Kidney (tissue), 13 donors: ENCODE measurements at regions not wholly inside any gene's neighbourhood (a gene's known extent, or its start where the extent isn't known, plus 50 kb on each side); places are given as distances from the start of the nearest gene placed in this dataset.
A peak's percentile ranks its signal among the peaks of the same experiment; 100 is the strongest.

Experiments
- DNase-seq, 5 donors: peaks; one replicate each; pipeline ENCODE4 v3.0.0-alpha.2; 2013 to 2020
- FAIRE-seq: peaks from 2 replicates; lab custom pipeline; 2012; peaks lifted over from hg19 to GRCh38; lab: Jason Lieb, UNC
- H3K27ac ChIP-seq, 2 donors: one replicate each; pipeline ENCODE4 v1.7.0; 2013; ENCODE audit warnings: low read depth in 2 of 2, low read length in 2 of 2, inconsistent platforms in 1 of 2
- H3K27me3 ChIP-seq: one replicate; pipeline ENCODE4 v1.7.1; 2013; ENCODE audit warnings: low read length, inconsistent platforms; ENCODE audit not compliant: control insufficient read depth, insufficient read depth
- H3K36me3 ChIP-seq, 3 donors: one replicate each; pipeline versions ENCODE4 v1.7.0 to v1.7.1; 2013; ENCODE audit warnings: low read length in 3 of 3, control low read depth in 1 of 3, inconsistent platforms in 1 of 3; ENCODE audit not compliant: insufficient read depth in 3 of 3, control insufficient read depth in 2 of 3
- H3K4me1 ChIP-seq, 3 donors: one replicate each; pipeline versions ENCODE4 v1.7.0 to v1.7.1; 2013; ENCODE audit warnings: low read length in 3 of 3, inconsistent platforms in 1 of 3, low read depth in 1 of 3; ENCODE audit not compliant: control insufficient read depth in 2 of 3, insufficient read depth in 2 of 3
- H3K4me3 ChIP-seq, 3 donors: one replicate each; pipeline versions ENCODE4 v1.7.0 to v1.8.1; 2013; ENCODE audit warnings: low read length in 3 of 3, control low read depth in 1 of 3, inconsistent platforms in 1 of 3
- H3K9ac ChIP-seq, 3 donors: one replicate each; pipeline versions ENCODE4 v1.7.0 to v1.7.1; 2013; ENCODE audit warnings: low read length in 3 of 3, control low read depth in 1 of 3, inconsistent platforms in 1 of 3
- H3K9me3 ChIP-seq, 3 donors: one replicate each; pipeline versions ENCODE4 v1.7.0 to v1.7.1; 2013; ENCODE audit warnings: low read length in 3 of 3, control low read depth in 1 of 3, inconsistent platforms in 1 of 3; ENCODE audit not compliant: control insufficient read depth in 2 of 3, insufficient read depth in 1 of 3
- intact Hi-C: fragments of 100-400 bp; cut with DNase I; formaldehyde crosslinking; loops from one replicate; pipeline ENCODE4 v1.11.1; 2022
- TF ChIP-seq, protein P1 (sequence below): IDR thresholded peaks from 3 replicates; pipeline ENCODE4 v1.5.1; 2012; ENCODE audit warnings: mild to moderate bottlenecking, moderate library complexity, borderline replicate concordance; ENCODE audit not compliant: insufficient read depth; ENCODE audit errors: extremely low read depth
- donor health status: control.
- donor health status: control.
- donor health status: control.
- donor health status: control.
- donor health status: control.
- donor health status: DM: yes; HTN: yes; CAD: no.
- donor health status: Normal renal cell carcinoma (clear cell type).

DNA sequence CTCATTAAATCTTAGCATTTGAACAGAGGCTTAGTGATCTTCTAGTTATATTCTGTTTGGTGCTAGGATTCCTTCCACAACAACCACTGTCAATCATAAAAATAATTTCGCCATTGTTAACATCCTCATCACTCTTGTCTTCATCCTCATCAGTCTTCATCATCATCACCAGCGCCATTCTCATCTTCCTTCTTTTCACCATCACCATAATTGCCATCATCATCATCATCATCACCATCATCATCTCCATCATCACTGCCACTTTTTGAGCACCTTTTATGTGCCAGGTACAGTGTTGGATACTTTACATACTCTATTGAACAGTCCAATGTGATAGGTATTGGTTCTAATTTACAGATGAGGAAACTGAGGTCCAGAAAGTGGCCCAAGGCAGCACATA, 245.7 kb downstream of the PTPRU start:
- no peaks in the 10 kb centered on the region for H3K4me1 ChIP-seq
- DNase-seq: no peak
- H3K4me3 ChIP-seq: no peak overlapping the region
- no peak overlapping the region for H3K9ac ChIP-seq
- no peaks in the 10 kb centered on the region for H3K9me3 ChIP-seq
- FAIRE-seq: no peak
- H3K27me3 ChIP-seq: peaks cover 2% of the 10 kb centered on the region
- intact Hi-C loops: no loop called here
- no peaks in the 10 kb centered on the region for H3K36me3 ChIP-seq
- H3K27ac ChIP-seq: no peak overlapping the region
- TF ChIP-seq, protein P1, sequence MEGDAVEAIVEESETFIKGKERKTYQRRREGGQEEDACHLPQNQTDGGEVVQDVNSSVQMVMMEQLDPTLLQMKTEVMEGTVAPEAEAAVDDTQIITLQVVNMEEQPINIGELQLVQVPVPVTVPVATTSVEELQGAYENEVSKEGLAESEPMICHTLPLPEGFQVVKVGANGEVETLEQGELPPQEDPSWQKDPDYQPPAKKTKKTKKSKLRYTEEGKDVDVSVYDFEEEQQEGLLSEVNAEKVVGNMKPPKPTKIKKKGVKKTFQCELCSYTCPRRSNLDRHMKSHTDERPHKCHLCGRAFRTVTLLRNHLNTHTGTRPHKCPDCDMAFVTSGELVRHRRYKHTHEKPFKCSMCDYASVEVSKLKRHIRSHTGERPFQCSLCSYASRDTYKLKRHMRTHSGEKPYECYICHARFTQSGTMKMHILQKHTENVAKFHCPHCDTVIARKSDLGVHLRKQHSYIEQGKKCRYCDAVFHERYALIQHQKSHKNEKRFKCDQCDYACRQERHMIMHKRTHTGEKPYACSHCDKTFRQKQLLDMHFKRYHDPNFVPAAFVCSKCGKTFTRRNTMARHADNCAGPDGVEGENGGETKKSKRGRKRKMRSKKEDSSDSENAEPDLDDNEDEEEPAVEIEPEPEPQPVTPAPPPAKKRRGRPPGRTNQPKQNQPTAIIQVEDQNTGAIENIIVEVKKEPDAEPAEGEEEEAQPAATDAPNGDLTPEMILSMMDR: no peak

DNA sequence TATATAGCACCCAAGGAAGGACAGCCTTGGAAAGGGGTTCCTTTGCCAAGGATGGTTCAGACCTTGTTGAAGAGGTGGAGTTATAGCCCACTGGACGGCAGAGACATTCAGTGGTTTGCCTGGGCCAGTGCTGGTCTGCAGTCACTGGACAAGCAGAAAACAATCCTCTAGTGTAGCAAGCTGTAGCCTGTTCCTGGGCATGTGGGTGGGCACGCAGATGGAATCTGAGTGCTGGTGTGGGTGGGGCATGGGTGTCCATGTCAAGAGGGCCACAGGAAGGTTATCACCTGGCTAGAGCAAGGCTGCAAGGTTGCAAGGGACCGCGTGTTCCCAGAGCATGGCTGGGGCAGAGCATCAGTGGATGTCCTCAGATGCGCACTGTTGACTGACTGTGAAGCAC, 244.7 kb downstream of the PTPRU start:
- TF ChIP-seq, protein P1: no peak
- Histone ChIP-seq H3K9ac (no peak overlapping the region), H3K9me3 (no peaks in the 10 kb centered on the region), H3K36me3 (no peaks in the 10 kb centered on the region), H3K27me3 (peaks cover 3% of the 10 kb centered on the region), H3K4me1 (no peaks in the 10 kb centered on the region), H3K4me3 (no peak overlapping the region), H3K27ac (no peak overlapping the region)
- no peak for FAIRE-seq
- DNase-seq: no peak
- intact Hi-C loops: no loop called here

DNA sequence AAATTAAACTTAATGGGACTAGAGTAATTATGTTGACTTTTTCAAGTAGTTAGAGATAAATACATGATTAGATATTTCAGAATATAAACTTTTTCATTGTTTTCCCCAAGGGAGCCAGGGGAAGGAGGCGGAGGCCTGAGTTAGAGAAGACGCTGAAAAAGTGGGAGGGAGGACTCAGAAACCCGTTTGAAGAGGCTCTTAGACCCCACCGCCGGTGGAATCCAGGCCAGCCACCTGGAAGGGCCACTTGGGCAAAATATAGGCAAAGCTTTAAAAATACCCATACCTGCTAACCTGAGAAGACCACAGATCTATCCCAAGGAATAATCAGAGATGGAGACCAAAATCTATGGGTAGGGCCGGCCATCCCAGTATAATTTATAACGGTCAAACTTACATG, 242.6 kb downstream of the PTPRU start:
- TF ChIP-seq, protein P1: no peak
- H3K9me3 ChIP-seq: no peaks in the 10 kb centered on the region
- FAIRE-seq: no peak
- H3K4me3 ChIP-seq: no peak overlapping the region
- no peaks in the 10 kb centered on the region for H3K36me3 ChIP-seq
- intact Hi-C loops: no loop called here
- no peak overlapping the region for H3K9ac ChIP-seq
- no peak overlapping the region for H3K27ac ChIP-seq
- DNase-seq: no peak
- H3K4me1 ChIP-seq: no peaks in the 10 kb centered on the region
- H3K27me3 ChIP-seq: peaks cover 3% of the 10 kb centered on the region

DNA sequence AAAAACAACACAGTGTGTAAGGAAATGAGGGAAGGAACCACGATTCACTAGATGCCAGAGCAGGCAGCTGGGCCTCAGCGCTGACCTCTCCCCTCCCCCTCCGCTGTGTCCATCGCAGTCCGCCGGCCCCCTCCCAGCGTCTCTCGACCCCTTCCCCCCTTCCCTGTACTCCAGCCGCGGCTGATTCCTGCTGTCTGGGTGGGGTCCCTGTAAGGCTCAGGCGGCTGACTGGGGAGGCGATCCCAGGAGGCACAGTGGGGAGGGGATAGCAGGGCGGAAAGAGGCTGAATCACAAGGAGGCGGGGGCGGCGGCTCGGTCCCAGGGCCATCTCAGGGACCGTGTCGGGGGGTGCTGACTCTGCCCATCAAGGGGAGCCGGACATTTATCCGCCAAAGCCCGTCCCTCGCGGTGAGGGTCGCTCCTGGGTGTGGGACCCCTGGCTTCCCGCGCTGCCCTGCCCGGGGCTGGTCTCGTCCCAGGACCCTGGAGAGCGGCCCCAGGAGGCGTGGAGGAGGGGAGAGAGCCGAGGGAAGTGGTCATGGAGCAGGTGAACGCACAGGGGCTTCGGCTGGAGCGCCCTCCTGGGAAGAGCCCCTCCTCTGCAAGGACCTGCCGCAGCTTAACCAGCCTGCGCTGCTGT, 241.9 kb downstream of the PTPRU start:
- intact Hi-C loops: no loop called here
- TF ChIP-seq, protein P1: no peak

More for the DNA sequence above, 241.9 kb downstream of the PTPRU start:
- Histone ChIP-seq H3K9me3 (no peaks in the 10 kb centered on the region), H3K27ac (no peak overlapping the region), H3K9ac (no peak overlapping the region), H3K36me3 (no peaks in the 10 kb centered on the region), H3K27me3 (peaks cover 3% of the 10 kb centered on the region), H3K4me1 (no peaks in the 10 kb centered on the region), H3K4me3 (no peak overlapping the region)
- peak in 4 of 5 donors; percentile 63 to 80 (median 70) for DNase-seq
- no peak for FAIRE-seq
